ENCODE measurements at regions not wholly inside any gene's neighbourhood (a gene's known extent, or its start where the extent isn't known, plus 50 kb on each side); places are given as distances from the start of the nearest gene placed in this dataset.

GRCh38 chr5:165497707-165498106 lies 1992.3 kb downstream of the MAT2B start:
- DNase-seq: no peak

DNA sequence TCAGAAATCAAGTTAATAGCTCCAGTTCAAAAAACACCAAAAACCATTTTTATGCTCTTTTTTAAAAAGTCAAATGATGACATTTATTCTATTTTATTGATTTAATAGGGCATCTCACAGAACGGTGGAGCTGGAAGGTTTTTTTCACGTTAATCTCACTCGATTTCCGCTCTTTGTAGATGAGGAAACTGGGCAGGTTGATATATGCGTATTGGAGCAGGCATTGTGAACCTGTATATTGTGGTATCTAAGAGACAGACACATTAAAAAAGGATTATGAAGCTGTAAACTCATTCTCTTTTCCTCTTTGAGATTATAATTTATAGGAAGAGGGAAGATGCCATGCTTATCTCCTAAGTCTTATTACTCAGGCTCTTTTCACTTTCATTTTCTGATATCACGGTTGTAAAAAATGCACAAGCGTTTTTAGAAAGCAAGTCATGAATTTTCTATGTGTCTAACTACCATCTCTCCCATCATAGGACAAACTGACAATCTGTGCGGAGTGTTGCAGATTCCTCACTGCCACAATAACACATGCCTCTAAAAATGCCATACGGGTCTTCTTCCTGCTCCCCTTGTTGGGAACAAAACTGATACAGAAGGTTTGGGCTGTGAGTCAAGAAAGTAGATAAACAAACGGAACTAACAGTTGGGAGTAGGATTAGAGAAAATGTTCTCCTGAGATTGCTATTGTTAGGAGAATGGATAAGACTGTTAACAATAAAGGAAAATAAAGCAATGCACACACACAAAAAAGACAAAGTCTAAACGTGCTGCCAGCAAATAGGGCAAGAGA lies 1997.7 kb downstream of the MAT2B start:
- no peak for DNase-seq

DNA sequence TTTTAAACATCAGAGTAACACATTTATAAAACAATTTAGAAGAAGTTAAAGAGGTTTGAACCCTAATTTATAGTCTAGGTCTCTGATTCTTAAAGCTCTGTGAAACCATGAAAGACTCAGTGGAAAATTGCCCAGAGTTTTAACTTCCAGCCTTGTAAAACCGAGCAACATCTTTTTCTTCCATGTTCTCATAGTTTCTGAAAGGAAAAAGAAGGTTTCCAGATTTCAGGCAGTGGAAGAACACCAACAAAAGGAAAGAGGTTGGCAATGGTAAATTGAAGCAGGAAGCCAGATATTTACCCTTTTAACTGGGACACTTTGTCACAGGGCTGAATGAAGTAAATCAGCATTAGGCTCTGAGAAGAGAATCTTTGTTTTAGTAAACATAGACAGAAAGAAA lies 1999.3 kb downstream of the MAT2B start:
- DNase-seq: no peak

- no peak for DNase-seq
These were observed 2002.9 kb downstream of the MAT2B start for GRCh38 chr5:165508286-165508685.

GRCh38 chr5:165508861-165509260 lies 2003.4 kb downstream of the MAT2B start:
- no peak for DNase-seq

DNA sequence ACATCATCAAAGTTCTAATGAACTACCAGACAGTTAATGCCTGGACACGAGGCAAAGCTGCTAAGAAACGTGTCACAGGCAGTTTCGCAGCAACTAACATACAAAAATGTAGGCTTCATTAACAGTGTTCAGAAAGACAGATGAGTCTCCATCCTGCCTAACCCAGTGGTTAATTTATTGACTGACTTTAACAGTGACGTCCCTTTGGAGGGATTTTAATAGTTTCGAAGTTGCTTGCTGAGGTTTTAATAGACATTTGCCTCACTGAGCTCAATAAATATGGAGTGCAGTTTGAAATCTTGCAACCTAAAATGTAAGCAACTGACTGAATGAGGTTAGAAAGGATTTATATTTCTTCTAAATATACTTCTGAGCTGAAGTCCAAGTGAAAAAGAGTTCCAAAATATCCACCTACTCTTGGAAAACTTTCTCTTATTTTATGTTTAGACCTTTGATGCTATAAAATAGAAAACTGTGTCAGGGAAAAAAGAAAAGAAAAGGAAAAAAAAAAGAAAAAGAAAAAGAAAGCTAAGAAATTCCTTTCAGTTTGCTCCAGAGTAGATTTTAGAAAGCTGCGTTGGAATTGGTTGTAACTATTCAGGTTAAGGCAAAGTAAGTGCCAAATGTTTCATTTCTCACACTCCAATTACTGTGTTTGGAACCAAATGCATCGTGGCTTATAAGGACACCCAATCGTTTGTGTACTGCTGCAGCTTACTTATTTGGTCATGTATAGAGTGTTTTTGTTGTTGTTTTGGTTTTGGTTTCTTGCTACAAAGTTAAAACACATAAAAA lies 2016.6 kb downstream of the MAT2B start:
- no peak for DNase-seq

GRCh38 chr5:165525271-165525670 lies 2019.9 kb downstream of the MAT2B start:
- DNase-seq: no peak

- DNase-seq: no peak
These were observed 2020.9 kb downstream of the MAT2B start for GRCh38 chr5:165526357-165526756.

DNA sequence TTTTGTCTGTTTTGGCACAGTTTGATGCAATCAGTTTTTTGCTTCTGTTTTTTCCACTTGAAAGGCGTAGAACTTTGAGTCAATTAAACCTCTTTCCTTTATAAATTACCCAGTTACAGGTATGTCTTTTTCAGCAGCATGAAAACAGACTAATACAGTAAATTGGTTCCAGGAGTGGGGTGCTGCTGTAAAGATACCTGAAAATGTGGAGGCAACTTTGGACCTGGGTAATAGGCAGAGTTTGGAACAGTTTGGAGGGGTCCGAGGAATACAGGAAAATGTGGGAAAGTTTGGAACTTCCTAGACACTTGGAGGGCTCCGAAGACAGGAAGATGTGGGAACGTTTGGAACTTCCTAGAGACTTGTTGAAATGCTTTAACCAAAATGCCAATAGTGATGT lies 2022.2 kb downstream of the MAT2B start:
- no peak for DNase-seq

GRCh38 chr5:165538065-165538464 lies 2032.6 kb downstream of the MAT2B start:
- no peak for DNase-seq

DNA sequence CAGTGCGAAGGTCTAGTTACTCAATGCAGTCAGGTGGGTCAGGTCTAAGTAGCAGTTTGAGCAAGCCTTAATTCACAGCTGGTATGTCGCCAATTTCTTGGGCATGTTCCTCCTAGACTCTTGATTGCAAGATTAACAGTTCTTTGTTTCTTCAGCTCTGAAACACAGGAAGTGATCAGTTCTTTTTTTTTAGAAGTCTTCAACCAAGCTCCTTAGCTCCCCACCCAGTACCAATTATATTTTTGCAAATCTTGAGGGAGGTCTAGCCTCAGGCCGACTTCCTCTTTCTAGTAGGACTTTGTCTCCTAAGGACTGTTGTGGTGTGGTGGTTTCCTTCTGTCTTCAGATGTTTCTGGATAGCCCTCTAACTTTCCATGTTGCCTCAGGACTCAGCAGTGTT lies 2054.2 kb downstream of the MAT2B start:
- no peak for DNase-seq

GRCh38 chr5:165560648-165561047 lies 2055.2 kb downstream of the MAT2B start:
- DNase-seq: no peak

DNA sequence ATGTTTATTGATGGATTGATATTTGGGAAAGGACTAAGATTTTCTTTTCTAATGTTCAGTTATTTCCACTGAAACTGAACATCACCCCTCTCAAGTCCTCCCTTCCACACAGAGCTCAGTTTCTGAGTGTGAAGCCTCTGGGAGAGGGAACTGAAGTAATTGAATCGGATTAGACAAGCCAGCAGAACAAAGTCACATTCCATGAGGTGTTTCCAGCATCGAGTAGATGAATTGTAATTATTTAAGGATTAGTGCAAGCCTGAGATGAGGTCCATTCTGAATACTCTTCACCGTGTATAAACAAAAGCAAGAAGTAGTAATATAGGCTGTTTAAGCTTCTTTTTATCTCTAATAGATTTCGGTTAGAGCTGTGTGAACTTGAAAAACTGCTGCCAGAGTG lies 2060.5 kb downstream of the MAT2B start:
- DNase-seq: no peak

DNA sequence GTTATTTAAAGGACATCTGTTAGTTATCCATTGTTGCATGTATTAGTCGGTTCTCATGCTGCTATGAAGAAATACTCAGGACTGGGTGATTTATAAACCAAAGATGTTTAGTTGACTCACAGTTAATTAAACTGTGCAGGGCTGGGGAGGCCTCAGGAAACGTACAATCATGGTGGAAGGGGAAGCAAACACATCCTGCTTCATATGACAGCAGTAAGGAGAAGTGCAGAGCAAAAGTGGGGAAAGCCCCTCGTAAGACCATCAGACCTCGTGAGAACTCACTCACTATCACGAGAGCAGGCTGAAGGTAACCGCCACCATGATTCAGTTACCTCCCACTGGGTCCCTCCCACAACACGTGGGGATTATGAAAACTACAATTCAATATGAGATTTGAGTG lies 2064.1 kb downstream of the MAT2B start:
- no peak for DNase-seq

DNA sequence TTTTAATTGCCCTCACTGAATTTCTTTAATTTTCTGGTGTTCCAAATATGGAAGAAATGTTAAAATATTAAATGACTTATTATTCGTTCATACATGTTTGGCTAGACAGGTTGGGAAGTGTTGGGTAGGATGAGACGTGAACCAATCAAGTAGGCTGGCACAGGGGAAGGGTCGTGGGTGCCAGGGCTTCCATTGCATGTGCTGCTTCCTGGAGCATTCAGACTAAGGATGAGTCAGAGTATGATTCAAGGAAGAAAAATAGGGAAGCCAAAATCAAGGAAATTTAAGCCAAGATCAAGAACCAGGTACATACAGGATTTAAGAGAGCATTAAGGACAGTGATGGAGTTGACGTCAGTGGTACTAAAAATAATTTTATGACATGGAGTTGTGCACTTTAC lies 2068.0 kb downstream of the MAT2B start:
- DNase-seq: no peak

DNA sequence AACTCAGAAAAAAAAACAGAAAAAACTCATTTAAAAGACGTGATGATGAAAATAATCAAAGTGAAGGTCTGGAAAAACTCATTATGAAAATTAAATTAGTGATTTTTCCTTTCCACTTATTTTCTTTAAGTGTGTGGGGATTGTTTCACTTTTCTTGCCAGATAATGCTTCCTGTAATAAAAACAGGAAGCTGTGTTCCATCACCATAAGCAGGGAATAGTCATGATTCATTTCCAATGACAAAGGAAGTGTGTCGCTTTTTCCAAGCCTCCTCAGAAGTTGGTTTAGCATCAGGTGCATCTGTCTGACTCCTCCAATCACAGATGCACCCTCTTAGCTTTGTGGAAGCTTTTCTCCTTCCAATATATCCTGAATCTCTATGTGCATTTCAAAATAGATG lies 2068.7 kb downstream of the MAT2B start:
- no peak for DNase-seq

- DNase-seq: no peak
These were observed 2071.4 kb downstream of the MAT2B start for GRCh38 chr5:165576678-165577275.

- DNase-seq: no peak
These were observed 2074.5 kb downstream of the MAT2B start for GRCh38 chr5:165579911-165580310.

DNA sequence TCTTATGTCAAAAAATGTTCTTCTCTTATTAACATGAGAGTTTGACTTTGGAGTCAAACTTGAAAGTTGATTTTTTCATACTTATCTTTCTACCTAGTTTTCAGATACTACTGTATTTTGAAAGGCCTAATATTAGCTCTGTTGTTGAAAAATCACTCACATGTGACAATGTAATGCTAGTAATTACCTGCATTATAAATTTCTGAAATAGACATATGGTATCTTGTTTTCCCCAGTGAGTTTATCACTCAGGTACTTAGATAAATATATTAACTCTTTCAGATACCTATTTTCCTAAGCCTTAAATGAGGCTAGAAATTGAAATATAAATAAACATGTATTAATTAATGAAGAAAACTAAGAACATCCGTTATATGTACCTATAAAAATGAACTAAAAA lies 2089.3 kb downstream of the MAT2B start:
- DNase-seq: no peak

- no peak for DNase-seq
These were observed 2097.1 kb downstream of the MAT2B start for GRCh38 chr5:165602529-165602928.

DNA sequence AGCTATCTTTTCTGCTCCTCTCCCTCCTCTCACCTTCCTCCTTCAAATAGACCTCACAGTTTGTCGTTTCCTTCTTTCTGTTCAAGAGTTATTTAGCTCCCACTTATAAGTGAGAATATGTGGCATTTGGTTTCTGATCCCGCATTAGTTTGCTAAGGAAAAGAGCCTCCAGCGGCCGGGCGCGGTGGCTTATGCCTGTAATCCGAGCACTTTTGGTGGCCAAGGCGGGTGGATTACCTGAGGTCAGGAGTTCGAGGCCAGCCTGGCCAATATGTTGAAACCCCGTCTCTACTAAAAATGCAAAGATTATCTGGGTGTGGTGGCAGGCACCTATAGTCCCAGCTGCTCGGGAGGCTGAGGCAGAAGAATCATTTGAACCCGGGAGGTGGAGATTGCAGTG lies 2101.6 kb downstream of the MAT2B start:
- DNase-seq: no peak

- DNase-seq: no peak
These were observed 2104.5 kb downstream of the MAT2B start for GRCh38 chr5:165609871-165610270.

- no peak for DNase-seq
These were observed 2111.3 kb downstream of the MAT2B start for GRCh38 chr5:165616490-165617405.

All from T-helper 9 cell (primary cell).